Fibroblast of pulmonary artery (primary cell): ENCODE measurements at regions not wholly inside any gene's neighbourhood (a gene's known extent, or its start where the extent isn't known, plus 50 kb on each side); places are given as distances from the start of the nearest gene placed in this dataset.
"Not testable (repeated sequence)": the region's sequence is repeated elsewhere in the genome, so short reads cannot be mapped to it uniquely, and the experiment has no call there.

ENCODE experiments used
- DNase-seq: peaks from one replicate; pipeline ENCODE4 v3.0.0-alpha.2; 2010; ENCODE audit warnings: low read depth
- H3K4me3 ChIP-seq: replicated peaks from 2 replicates; pipeline ENCODE4 v1.5.1; 2011; ENCODE audit warnings: low read depth, mild to moderate bottlenecking, control low read depth, low read length, moderate library complexity
- CTCF ChIP-seq: IDR thresholded peaks from 2 replicates; pipeline ENCODE4 v1.5.1; 2011; ENCODE audit warnings: mild to moderate bottlenecking, control low read depth, low read length, inconsistent platforms; ENCODE audit errors: missing control alignments

- peak; percentile 63 for DNase-seq
- no peak for TF ChIP-seq CTCF
- H3K4me3 ChIP-seq, result no peak overlapping the region
These were observed 74.1 kb upstream of the WDR44 start for GRCh38 chrX:118271775-118272174.

- peak; percentile 41 for DNase-seq
- no peak overlapping the region for H3K4me3 ChIP-seq
- no peak for TF ChIP-seq CTCF
These were observed 73.7 kb upstream of the WDR44 start for GRCh38 chrX:118272242-118272641.

GRCh38 chrX:118286066-118286762 lies 59.7 kb upstream of the WDR44 start:
- H3K4me3 ChIP-seq, result no peak overlapping the region
- TF ChIP-seq CTCF, result no peak
- peak; percentile 33 for DNase-seq

GRCh38 chrX:118295818-118296217 lies 50.1 kb upstream of the WDR44 start:
- H3K4me3 ChIP-seq, DNase-seq: not testable (repeated sequence)
